ENCODE measurements at regions not wholly inside any gene's neighbourhood (a gene's known extent, or its start where the extent isn't known, plus 50 kb on each side); places are given as distances from the start of the nearest gene placed in this dataset.

GRCh38 chr16:63458846-63459245 is 1422.6 kb upstream of the CDH8 start:
- intact Hi-C loops (cut with DNase I; ENCODE audit: low total_unique reads): no loop called here
- Histone ChIP-seq H3K36me3 (ENCODE audit: low read depth, missing control alignments) (no peaks in the 10 kb centered on the region), H3K4me3 (no peak overlapping the region), H3K4me1 (no peaks in the 10 kb centered on the region), H3K27me3 (no peaks in the 10 kb centered on the region), H3K9me3 (no peaks in the 10 kb centered on the region), H3K27ac (no peak overlapping the region)
- no peak for TF ChIP-seq POLR2A (IDR thresholded peaks at IDR 0.05)
- no peak for TF ChIP-seq CTCF (IDR thresholded peaks at IDR 0.05)
- 92 to 100% methylated on average over 5 of the region's 5 CpGs for WGBS, 2 donors
- DNase-seq: no peak

GRCh38 chr16:63457869-63458268 is 1421.6 kb upstream of the CDH8 start:
- no peaks in the 10 kb centered on the region for H3K4me1 ChIP-seq
- no peak for DNase-seq
- H3K4me3 ChIP-seq: no peak overlapping the region
- TF ChIP-seq CTCF (IDR thresholded peaks at IDR 0.05): no peak
- no peaks in the 10 kb centered on the region for H3K27me3 ChIP-seq
- no peak overlapping the region for H3K27ac ChIP-seq
- H3K36me3 ChIP-seq (ENCODE audit: low read depth, missing control alignments): no peaks in the 10 kb centered on the region
- WGBS, 2 donors: 85 to 89% methylated on average over 2 of the region's 2 CpGs
- intact Hi-C loops (cut with DNase I; ENCODE audit: low total_unique reads): no loop called here
- no peaks in the 10 kb centered on the region for H3K9me3 ChIP-seq

GRCh38 chr16:63453261-63453660 is 1417.0 kb upstream of the CDH8 start:
- WGBS, 2 donors: 84 to 87% methylated on average over 3 of the region's 3 CpGs
- H3K27me3 ChIP-seq: no peaks in the 10 kb centered on the region
- H3K4me3 ChIP-seq: no peak overlapping the region
- H3K9me3 ChIP-seq: no peaks in the 10 kb centered on the region
- no peak for TF ChIP-seq CTCF (IDR thresholded peaks at IDR 0.05)
- TF ChIP-seq POLR2A (IDR thresholded peaks at IDR 0.05): no peak
- DNase-seq: no peak
- H3K27ac ChIP-seq: no peak overlapping the region
- H3K4me1 ChIP-seq: no peaks in the 10 kb centered on the region
- H3K36me3 ChIP-seq (ENCODE audit: low read depth, missing control alignments): no peaks in the 10 kb centered on the region
- intact Hi-C loops (cut with DNase I; ENCODE audit: low total_unique reads): no loop called here

- intact Hi-C loops (cut with DNase I; ENCODE audit: low total_unique reads): no loop called here
- no peak overlapping the region for H3K27ac ChIP-seq
- no peaks in the 10 kb centered on the region for H3K27me3 ChIP-seq
- no peak for DNase-seq
- 58 to 61% methylated on average over 2 of the region's 2 CpGs for WGBS, 2 donors
- no peak overlapping the region for H3K4me3 ChIP-seq
- H3K36me3 ChIP-seq (ENCODE audit: low read depth, missing control alignments): no peaks in the 10 kb centered on the region
- TF ChIP-seq POLR2A (IDR thresholded peaks at IDR 0.05): no peak
- TF ChIP-seq CTCF (IDR thresholded peaks at IDR 0.05): no peak
- no peaks in the 10 kb centered on the region for H3K4me1 ChIP-seq
- no peaks in the 10 kb centered on the region for H3K9me3 ChIP-seq
Observed at GRCh38 chr16:63447121-63447520, 1410.9 kb upstream of the CDH8 start.

- intact Hi-C loops (cut with DNase I; ENCODE audit: low total_unique reads): no loop called here
- no peaks in the 10 kb centered on the region for H3K36me3 ChIP-seq (ENCODE audit: low read depth, missing control alignments)
- DNase-seq: no peak
- H3K27ac ChIP-seq: no peak overlapping the region
- no peak overlapping the region for H3K4me3 ChIP-seq
- no peaks in the 10 kb centered on the region for H3K27me3 ChIP-seq
- TF ChIP-seq POLR2A (IDR thresholded peaks at IDR 0.05) (no peak), CTCF (IDR thresholded peaks at IDR 0.05) (no peak)
- 78 to 85% methylated on average over 5 of the region's 5 CpGs for WGBS, 2 donors
- H3K4me1 ChIP-seq: no peaks in the 10 kb centered on the region
- H3K9me3 ChIP-seq: no peaks in the 10 kb centered on the region
Observed at GRCh38 chr16:63442246-63442645, 1406.0 kb upstream of the CDH8 start.

All from testis (tissue), 2 donors.